Right lobe of liver (tissue), 6 donors: ENCODE measurements at regions not wholly inside any gene's neighbourhood (a gene's known extent, or its start where the extent isn't known, plus 50 kb on each side); places are given as distances from the start of the nearest gene placed in this dataset.

ENCODE experiments used
- ATAC-seq, 4 donors: fragments of 200-7000 bp; cut with Tn5 transposase; one replicate each; pipeline ENCODE4 v1.9.1; 2020; ENCODE audit warnings: mild to moderate bottlenecking in 4 of 4, moderate library complexity in 4 of 4
- DNase-seq, 3 donors: peaks; one replicate each; pipeline ENCODE4 v3.0.0-alpha.2; 2020
- H3K27ac ChIP-seq, 3 donors: fragments of 200-600 bp; one replicate each; pipeline ENCODE4 v1.8.0; 2022
- H3K27me3 ChIP-seq, 2 donors: fragments of 200-600 bp; one replicate each; pipeline ENCODE4 v1.8.0; 2022
- H3K36me3 ChIP-seq, 4 donors: fragments of 200-600 bp; sonication (generic) in 1 of 4; one replicate each; pipeline versions ENCODE4 v1.5.1 to v1.8.0; 2017 to 2022; ENCODE audit warnings: control low read depth in 1 of 4
- H3K4me1 ChIP-seq, 4 donors: fragments of 200-600 bp; sonication (generic) in 1 of 4; one replicate each; pipeline versions ENCODE4 v1.5.1 to v1.8.0; 2017 to 2022; ENCODE audit warnings: control low read depth in 1 of 4
- H3K4me3 ChIP-seq, 3 donors: fragments of 200-600 bp; one replicate each; pipeline ENCODE4 v1.8.0; 2022
- H3K9me3 ChIP-seq, 4 donors: fragments of 200-600 bp; sonication (generic) in 1 of 4; one replicate each; pipeline versions ENCODE4 v1.5.1 to v1.8.0; 2017 to 2022; ENCODE audit warnings: control low read depth in 1 of 4
- CTCF ChIP-seq, 4 donors: fragments of 200-600 bp in 3 of 4; fragments of 450-650 bp in 1 of 4; IDR thresholded peaks; one replicate each; pipeline versions ENCODE4 v1.5.1 to v1.8.0; 2016 to 2022; ENCODE audit warnings: antibody characterized with exemption in 4 of 4, mild to moderate bottlenecking in 2 of 4
- POLR2A ChIP-seq: fragments of 450-650 bp; IDR thresholded peaks from one replicate; pipeline ENCODE4 v1.6.1; 2017; ENCODE audit warnings: antibody characterized with exemption, mild to moderate bottlenecking
- WGBS: methylation state at CpG from one replicate; pipeline ENCODE4 v1.1.6; 2018; ENCODE audit warnings: low coverage, low lambda C conversion rate; ENCODE audit not compliant: insufficient coverage; ENCODE audit errors: missing lambda C conversion rate; 5-methylcytosine and 5-hydroxymethylcytosine counted together
- intact Hi-C, 2 donors: fragments of 100-400 bp; cut with DNase I; formaldehyde crosslinking; loops; one replicate each; pipeline versions ENCODE4 v1.11.2 to v1.14.1; 2022
- donor health status: DM: no; HTN: yes; CAD: no.
- donor health status: DM: no; HTN: no; CAD: no.
- donor health status: DM: no; HTN: no; CAD: no.
- donor health status: DM: no; HTN: yes; CAD: no.
- donor health status: DM: no; HTN: yes; CAD: no.

GRCh38 chr13:72113931-72114330 lies 246.9 kb upstream of the DACH1 start:
- no peaks in the 10 kb centered on the region for H3K4me1 ChIP-seq
- no peak overlapping the region for H3K27ac ChIP-seq
- intact Hi-C loops = no loop called here
- no peak for TF ChIP-seq POLR2A
- no peak for TF ChIP-seq CTCF (IDR thresholded peaks at IDR 0.05)
- DNase-seq (no peak), ATAC-seq (no peak)
- no peaks in the 10 kb centered on the region for H3K36me3 ChIP-seq
- WGBS = 75% methylated on average over 2 of the region's 2 CpGs
- no peaks in the 10 kb centered on the region for H3K9me3 ChIP-seq
- no peaks in the 10 kb centered on the region for H3K27me3 ChIP-seq
- no peak overlapping the region for H3K4me3 ChIP-seq

- Histone ChIP-seq H3K9me3 (no peaks in the 10 kb centered on the region), H3K27me3 (no peaks in the 10 kb centered on the region), H3K36me3 (no peaks in the 10 kb centered on the region), H3K27ac (no peak overlapping the region), H3K4me1 (no peaks in the 10 kb centered on the region), H3K4me3 (no peak overlapping the region)
- no peak for DNase-seq
- intact Hi-C loops = no loop called here
- TF ChIP-seq POLR2A (no peak), CTCF (IDR thresholded peaks at IDR 0.05) (no peak)
- WGBS = 57% methylated on average over 1 of the region's 1 CpG
- ATAC-seq = no peak
Observed at GRCh38 chr13:72113076-72113475, 246.1 kb upstream of the DACH1 start.

GRCh38 chr13:72112216-72112615 lies 245.2 kb upstream of the DACH1 start:
- intact Hi-C loops = no loop called here
- no peak for ATAC-seq

GRCh38 chr13:72109863-72110262 lies 242.9 kb upstream of the DACH1 start:
- no peak overlapping the region for H3K4me3 ChIP-seq
- H3K36me3 ChIP-seq = no peaks in the 10 kb centered on the region
- TF ChIP-seq CTCF (IDR thresholded peaks at IDR 0.05) (no peak), POLR2A (no peak)
- 86% methylated on average over 4 of the region's 4 CpGs for WGBS
- no peaks in the 10 kb centered on the region for H3K4me1 ChIP-seq
- H3K27me3 ChIP-seq = no peaks in the 10 kb centered on the region
- no peak for DNase-seq
- intact Hi-C loops = no loop called here
- H3K27ac ChIP-seq = no peak overlapping the region
- ATAC-seq = no peak
- no peaks in the 10 kb centered on the region for H3K9me3 ChIP-seq

More at GRCh38 chr13:72112216-72112615, 245.2 kb upstream of the DACH1 start:
- Histone ChIP-seq H3K27me3 (no peaks in the 10 kb centered on the region), H3K27ac (no peak overlapping the region), H3K4me1 (no peaks in the 10 kb centered on the region), H3K4me3 (no peak overlapping the region), H3K36me3 (no peaks in the 10 kb centered on the region), H3K9me3 (no peaks in the 10 kb centered on the region)
- no peak for DNase-seq
- TF ChIP-seq CTCF (IDR thresholded peaks at IDR 0.05) (no peak), POLR2A (no peak)
- WGBS = 38% methylated on average over 2 of the region's 2 CpGs

- no peaks in the 10 kb centered on the region for H3K36me3 ChIP-seq
Observed at GRCh38 chr13:72104656-72105180, 237.7 kb upstream of the DACH1 start.

More at GRCh38 chr13:72104656-72105180, 237.7 kb upstream of the DACH1 start:
- 64% methylated on average over 1 of the region's 1 CpG for WGBS
- Histone ChIP-seq H3K4me3 (no peak overlapping the region), H3K4me1 (no peaks in the 10 kb centered on the region), H3K27me3 (no peaks in the 10 kb centered on the region), H3K9me3 (no peaks in the 10 kb centered on the region), H3K27ac (no peak overlapping the region)
- intact Hi-C loops = no loop called here
- ATAC-seq (no peak), DNase-seq (no peak)
- TF ChIP-seq CTCF (IDR thresholded peaks at IDR 0.05) (no peak), POLR2A (no peak)
